ENCODE measurements at regions not wholly inside any gene's neighbourhood (a gene's known extent, or its start where the extent isn't known, plus 50 kb on each side); places are given as distances from the start of the nearest gene placed in this dataset.

- H3K27me3 ChIP-seq: no peaks in the 10 kb centered on the region
- no peaks in the 10 kb centered on the region for H3K36me3 ChIP-seq
- no peak for TF ChIP-seq CTCF (IDR thresholded peaks at IDR 0.05)
- TF ChIP-seq POLR2A (IDR thresholded peaks at IDR 0.05): no peak
- DNase-seq (no peak), ATAC-seq (no peak)
- H3K9me3 ChIP-seq: peaks cover 0 to 25% (median 5%) of the 10 kb centered on the region in 12 donors
- H3K27ac ChIP-seq: no peak overlapping the region
- WGBS, 4 donors: 86 to 89% (median 88%) methylated on average over 23 of the region's 23 CpGs
- no peak overlapping the region for H3K4me3 ChIP-seq
- no peaks in the 10 kb centered on the region for H3K4me1 ChIP-seq
- intact Hi-C loops (cut with DNase I): no loop called here
These were observed 695.3 kb downstream of the TBC1D22A start for GRCh38 chr22:47457509-47458300.

GRCh38 chr22:47457021-47457420 lies 694.6 kb downstream of the TBC1D22A start:
- no peaks in the 10 kb centered on the region for H3K4me1 ChIP-seq
- 78 to 88% (median 86%) methylated on average over 10 to 14 of the region's 14 CpGs for WGBS, 4 donors
- no peak overlapping the region for H3K27ac ChIP-seq
- intact Hi-C loops (cut with DNase I): no loop called here
- TF ChIP-seq POLR2A (IDR thresholded peaks at IDR 0.05) (no peak), CTCF (IDR thresholded peaks at IDR 0.05) (no peak)
- DNase-seq (no peak), ATAC-seq (no peak)
- H3K4me3 ChIP-seq: no peak overlapping the region
- no peaks in the 10 kb centered on the region for H3K27me3 ChIP-seq
- peaks cover 0 to 25% (median 5%) of the 10 kb centered on the region in 12 donors for H3K9me3 ChIP-seq
- H3K36me3 ChIP-seq: no peaks in the 10 kb centered on the region

GRCh38 chr22:47456031-47456430 lies 693.6 kb downstream of the TBC1D22A start:
- no peak overlapping the region for H3K4me3 ChIP-seq
- intact Hi-C loops (cut with DNase I): no loop called here
- ATAC-seq: no peak
- no peak for DNase-seq
- H3K27me3 ChIP-seq: no peaks in the 10 kb centered on the region
- no peaks in the 10 kb centered on the region for H3K4me1 ChIP-seq
- 80 to 84% (median 81%) methylated on average over 11 of the region's 11 CpGs for WGBS, 4 donors
- H3K9me3 ChIP-seq: peaks cover 0 to 25% (median 5%) of the 10 kb centered on the region in 12 donors
- TF ChIP-seq CTCF (IDR thresholded peaks at IDR 0.05) (no peak), POLR2A (IDR thresholded peaks at IDR 0.05) (no peak)
- no peaks in the 10 kb centered on the region for H3K36me3 ChIP-seq
- H3K27ac ChIP-seq: no peak overlapping the region

- H3K27me3 ChIP-seq: no peaks in the 10 kb centered on the region
- no peak for DNase-seq
- H3K4me3 ChIP-seq: no peak overlapping the region
- 80 to 90% (median 87%) methylated on average over 6 of the region's 6 CpGs for WGBS, 4 donors
- H3K9me3 ChIP-seq: peaks cover 0 to 25% (median 5%) of the 10 kb centered on the region in 12 donors
- TF ChIP-seq POLR2A (IDR thresholded peaks at IDR 0.05) (no peak), CTCF (IDR thresholded peaks at IDR 0.05) (no peak)
- H3K36me3 ChIP-seq: no peaks in the 10 kb centered on the region
- ATAC-seq: no peak
- intact Hi-C loops (cut with DNase I): loop anchor here in 1 of 10 donors (5.0 kb wide), 1 partner anchor 51 kb away; no protein-coding TSS in a partner anchor
- peaks cover 0 to 4% (median 0%) of the 10 kb centered on the region in 12 donors for H3K4me1 ChIP-seq
- H3K27ac ChIP-seq: no peak overlapping the region
These were observed 690.6 kb downstream of the TBC1D22A start for GRCh38 chr22:47453049-47453448.

Data from heart left ventricle (tissue), 16 donors.